ENCODE measurements at regions not wholly inside any gene's neighbourhood (a gene's known extent, or its start where the extent isn't known, plus 50 kb on each side); places are given as distances from the start of the nearest gene placed in this dataset.

DNA sequence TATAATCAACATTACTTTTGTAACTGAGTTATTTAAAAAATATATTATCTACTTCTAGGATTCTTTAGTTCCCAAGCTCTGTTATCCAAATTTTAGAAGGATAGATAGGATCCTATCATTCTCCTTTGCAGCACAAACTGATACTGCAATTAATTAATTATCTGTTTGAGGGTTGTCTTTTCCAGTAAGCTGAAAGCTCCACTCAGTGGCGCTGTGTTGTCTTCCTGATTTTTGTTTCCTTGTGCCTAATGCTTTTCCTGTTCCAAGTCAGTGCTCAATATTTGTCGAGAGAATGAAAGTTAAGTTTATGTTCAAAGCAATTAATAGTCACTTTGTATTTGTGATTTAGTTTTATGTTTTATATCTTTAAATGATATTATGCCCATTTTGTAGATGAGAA lies 107.4 kb upstream of the ANK2 start:
- DNase-seq (ENCODE audit: low read depth in 2 of 2), result no peak
- H3K4me3 ChIP-seq (replicated peaks in 1 of 2; ENCODE audit: low read depth in 2 of 2, low read length in 2 of 2), result no peak overlapping the region
- TF ChIP-seq, protein P1, sequence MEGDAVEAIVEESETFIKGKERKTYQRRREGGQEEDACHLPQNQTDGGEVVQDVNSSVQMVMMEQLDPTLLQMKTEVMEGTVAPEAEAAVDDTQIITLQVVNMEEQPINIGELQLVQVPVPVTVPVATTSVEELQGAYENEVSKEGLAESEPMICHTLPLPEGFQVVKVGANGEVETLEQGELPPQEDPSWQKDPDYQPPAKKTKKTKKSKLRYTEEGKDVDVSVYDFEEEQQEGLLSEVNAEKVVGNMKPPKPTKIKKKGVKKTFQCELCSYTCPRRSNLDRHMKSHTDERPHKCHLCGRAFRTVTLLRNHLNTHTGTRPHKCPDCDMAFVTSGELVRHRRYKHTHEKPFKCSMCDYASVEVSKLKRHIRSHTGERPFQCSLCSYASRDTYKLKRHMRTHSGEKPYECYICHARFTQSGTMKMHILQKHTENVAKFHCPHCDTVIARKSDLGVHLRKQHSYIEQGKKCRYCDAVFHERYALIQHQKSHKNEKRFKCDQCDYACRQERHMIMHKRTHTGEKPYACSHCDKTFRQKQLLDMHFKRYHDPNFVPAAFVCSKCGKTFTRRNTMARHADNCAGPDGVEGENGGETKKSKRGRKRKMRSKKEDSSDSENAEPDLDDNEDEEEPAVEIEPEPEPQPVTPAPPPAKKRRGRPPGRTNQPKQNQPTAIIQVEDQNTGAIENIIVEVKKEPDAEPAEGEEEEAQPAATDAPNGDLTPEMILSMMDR (IDR thresholded peaks at IDR 0.05; ENCODE audit: low read depth, low read length), result no peak

GRCh38 chr4:112942997-112943396 lies 106.5 kb upstream of the ANK2 start:
- DNase-seq (ENCODE audit: low read depth in 2 of 2), result no peak
- TF ChIP-seq, protein P1 (IDR thresholded peaks at IDR 0.05; ENCODE audit: low read depth, low read length), result no peak
- H3K4me3 ChIP-seq (replicated peaks in 1 of 2; ENCODE audit: low read depth in 2 of 2, low read length in 2 of 2), result no peak overlapping the region

DNA sequence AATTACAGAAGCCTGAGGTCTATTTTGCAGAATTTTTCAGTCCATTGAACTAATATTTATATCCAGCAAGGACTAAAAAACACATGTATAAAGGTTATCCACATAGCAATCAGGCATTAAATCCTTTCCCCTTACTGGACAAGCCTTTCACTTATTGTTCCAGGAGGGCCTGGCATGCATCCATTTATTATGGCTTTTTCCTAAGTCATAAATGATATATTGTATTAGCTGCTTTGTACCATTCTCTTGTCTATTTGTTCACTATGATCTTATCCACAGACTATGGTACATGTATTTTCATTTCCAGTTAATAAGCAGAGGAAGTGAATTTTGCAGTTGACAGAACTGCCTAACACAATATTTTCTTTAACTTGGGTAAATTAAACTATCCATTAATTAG lies 105.4 kb upstream of the ANK2 start:
- H3K4me3 ChIP-seq (replicated peaks in 1 of 2; ENCODE audit: low read depth in 2 of 2, low read length in 2 of 2), result no peak overlapping the region
- TF ChIP-seq, protein P1 (IDR thresholded peaks at IDR 0.05; ENCODE audit: low read depth, low read length), result no peak
- DNase-seq (ENCODE audit: low read depth in 2 of 2), result no peak

DNA sequence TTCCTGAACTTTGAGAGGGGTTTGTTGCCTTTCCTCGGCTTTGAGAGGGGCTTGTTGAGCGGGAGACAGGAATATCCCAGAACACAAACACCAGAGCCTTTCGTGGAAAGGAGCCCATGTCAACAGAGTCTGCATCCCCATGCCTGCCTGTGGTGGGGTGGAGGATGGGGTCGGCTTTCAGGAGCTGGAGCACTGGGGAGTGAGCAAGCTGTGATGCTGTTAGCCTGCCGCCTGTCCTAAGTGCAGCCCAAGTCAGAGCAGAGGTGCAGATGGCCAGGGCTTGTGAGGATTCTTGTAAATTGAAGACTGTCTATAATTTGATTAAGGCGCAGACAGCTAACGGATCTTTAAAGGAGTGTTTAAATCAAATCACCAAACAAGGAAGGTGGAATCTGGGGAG lies 103.3 kb upstream of the ANK2 start:
- no peak for DNase-seq (ENCODE audit: low read depth in 2 of 2)
- H3K4me3 ChIP-seq (replicated peaks in 1 of 2; ENCODE audit: low read depth in 2 of 2, low read length in 2 of 2), result no peak overlapping the region
- TF ChIP-seq, protein P1 (IDR thresholded peaks at IDR 0.05; ENCODE audit: low read depth, low read length), result no peak

GRCh38 chr4:112947616-112948015 lies 101.8 kb upstream of the ANK2 start:
- no peak overlapping the region for H3K4me3 ChIP-seq (replicated peaks in 1 of 2; ENCODE audit: low read depth in 2 of 2, low read length in 2 of 2)
- TF ChIP-seq, protein P1 (IDR thresholded peaks at IDR 0.05; ENCODE audit: low read depth, low read length), result no peak
- DNase-seq (ENCODE audit: low read depth in 2 of 2), result no peak

- peak; percentile 26 to 51 for DNase-seq (ENCODE audit: low read depth in 2 of 2)
- no peak overlapping the region for H3K4me3 ChIP-seq (replicated peaks in 1 of 2; ENCODE audit: low read depth in 2 of 2, low read length in 2 of 2)
- TF ChIP-seq, protein P1 (IDR thresholded peaks at IDR 0.05; ENCODE audit: low read depth, low read length), result peak; percentile 52
These were observed 97.8 kb upstream of the ANK2 start for GRCh38 chr4:112951362-112952312.

All from cardiac fibroblast (primary cell).